WTC11 (cell line): ENCODE measurements at regions not wholly inside any gene's neighbourhood (a gene's known extent, or its start where the extent isn't known, plus 50 kb on each side); places are given as distances from the start of the nearest gene placed in this dataset.

Source experiments
- ATF2 ChIP-seq: sonication (generic); formaldehyde crosslinking; IDR thresholded peaks from 2 replicates; pipeline ENCODE4 v1.8.1; 2022; ENCODE audit warnings: low read depth, missing genetic modification reagents, borderline replicate concordance
- CREB1 ChIP-seq: sonication (generic); formaldehyde crosslinking; IDR thresholded peaks from 2 replicates; pipeline ENCODE4 v1.8.0; 2023; ENCODE audit warnings: mild to moderate bottlenecking, missing genetic modification reagents
- E2F5 ChIP-seq: sonication (generic); formaldehyde crosslinking; IDR thresholded peaks from 2 replicates; pipeline ENCODE4 v1.8.1; 2022; ENCODE audit warnings: mild to moderate bottlenecking, moderate library complexity, missing genetic modification reagents
- MYBL2 ChIP-seq: sonication (generic); formaldehyde crosslinking; IDR thresholded peaks from 2 replicates; pipeline ENCODE4 v1.8.1; 2023; ENCODE audit warnings: mild to moderate bottlenecking, moderate library complexity, missing genetic modification reagents
- NFYB ChIP-seq: sonication (generic); formaldehyde crosslinking; conservative IDR thresholded peaks from 2 replicates; pipeline ENCODE4 v1.8.0; 2022; ENCODE audit warnings: low read depth, missing genetic modification reagents
- PRRX2 ChIP-seq: fragments of 250-450 bp; sonication (Bioruptor Pico); IDR thresholded peaks from 2 replicates; pipeline ENCODE4 v1.8.0; 2021; ENCODE audit warnings: mild to moderate bottlenecking
- TEAD1 ChIP-seq: sonication (generic); formaldehyde crosslinking; IDR thresholded peaks from 2 replicates; pipeline ENCODE4 v1.8.0; 2022; ENCODE audit warnings: mild to moderate bottlenecking, missing genetic modification reagents
- USF1 ChIP-seq: sonication (generic); formaldehyde crosslinking; IDR thresholded peaks from 2 replicates; pipeline ENCODE4 v1.8.0; 2022; ENCODE audit warnings: mild to moderate bottlenecking, missing genetic modification reagents
- ZNF232 ChIP-seq: sonication (generic); formaldehyde crosslinking; IDR thresholded peaks from 2 replicates; pipeline ENCODE4 v1.8.0; 2022; ENCODE audit warnings: mild to moderate bottlenecking, missing genetic modification reagents
- TF ChIP-seq, protein P1 (sequence below): fragments of 200-600 bp; IDR thresholded peaks from 2 replicates; pipeline ENCODE4 v1.8.0; 2022; ENCODE audit warnings: antibody characterized with exemption
- TF ChIP-seq, protein P2 (sequence below): sonication (generic); formaldehyde crosslinking; IDR thresholded peaks from 2 replicates; pipeline ENCODE4 v1.8.1; 2022; ENCODE audit warnings: low read depth, mild to moderate bottlenecking, moderate library complexity, missing genetic modification reagents, borderline replicate concordance
- TF ChIP-seq, protein P3 (sequence below): sonication (generic); formaldehyde crosslinking; IDR thresholded peaks from 2 replicates; pipeline ENCODE4 v1.8.1; 2023; ENCODE audit warnings: mild to moderate bottlenecking, moderate library complexity, missing genetic modification reagents
- TF ChIP-seq, protein P4 (sequence below): sonication (generic); formaldehyde crosslinking; IDR thresholded peaks from 2 replicates; pipeline ENCODE4 v1.8.1; 2023; ENCODE audit warnings: mild to moderate bottlenecking, missing genetic modification reagents, moderate library complexity

DNA sequence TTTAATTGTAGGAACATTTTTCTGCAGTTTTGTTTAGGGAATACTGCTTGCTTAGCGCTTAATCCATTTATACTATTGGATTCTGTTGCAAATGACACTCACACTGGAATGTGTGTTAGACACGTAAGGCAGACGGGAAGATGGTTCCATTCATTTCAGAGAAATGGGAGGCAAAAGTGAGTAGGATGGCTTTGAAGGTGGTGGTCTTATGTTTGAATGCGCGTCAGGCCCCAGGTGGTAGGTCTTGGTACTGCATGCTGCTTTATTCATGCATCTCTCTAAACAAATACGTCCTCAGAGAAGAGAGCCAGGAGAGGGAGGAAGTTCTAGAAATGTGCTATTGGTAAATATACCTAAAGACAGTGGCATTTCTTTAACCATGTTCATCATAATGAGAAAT is 997.6 kb upstream of the RBFOX1 start:
- TF ChIP-seq, protein P1, sequence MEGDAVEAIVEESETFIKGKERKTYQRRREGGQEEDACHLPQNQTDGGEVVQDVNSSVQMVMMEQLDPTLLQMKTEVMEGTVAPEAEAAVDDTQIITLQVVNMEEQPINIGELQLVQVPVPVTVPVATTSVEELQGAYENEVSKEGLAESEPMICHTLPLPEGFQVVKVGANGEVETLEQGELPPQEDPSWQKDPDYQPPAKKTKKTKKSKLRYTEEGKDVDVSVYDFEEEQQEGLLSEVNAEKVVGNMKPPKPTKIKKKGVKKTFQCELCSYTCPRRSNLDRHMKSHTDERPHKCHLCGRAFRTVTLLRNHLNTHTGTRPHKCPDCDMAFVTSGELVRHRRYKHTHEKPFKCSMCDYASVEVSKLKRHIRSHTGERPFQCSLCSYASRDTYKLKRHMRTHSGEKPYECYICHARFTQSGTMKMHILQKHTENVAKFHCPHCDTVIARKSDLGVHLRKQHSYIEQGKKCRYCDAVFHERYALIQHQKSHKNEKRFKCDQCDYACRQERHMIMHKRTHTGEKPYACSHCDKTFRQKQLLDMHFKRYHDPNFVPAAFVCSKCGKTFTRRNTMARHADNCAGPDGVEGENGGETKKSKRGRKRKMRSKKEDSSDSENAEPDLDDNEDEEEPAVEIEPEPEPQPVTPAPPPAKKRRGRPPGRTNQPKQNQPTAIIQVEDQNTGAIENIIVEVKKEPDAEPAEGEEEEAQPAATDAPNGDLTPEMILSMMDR: peak; percentile 37
- TF ChIP-seq CREB1 (CRISPR knock-in tag) (no peak), ATF2 (CRISPR knock-in tag) (no peak), USF1 (no peak), E2F5 (CRISPR knock-in tag) (no peak), PRRX2 (CRISPR knock-in tag) (no peak), ZNF232 (CRISPR knock-in tag) (no peak), TEAD1 (CRISPR knock-in tag) (no peak), NFYB (no peak), MYBL2 (CRISPR knock-in tag) (no peak)
- TF ChIP-seq, protein P2, sequence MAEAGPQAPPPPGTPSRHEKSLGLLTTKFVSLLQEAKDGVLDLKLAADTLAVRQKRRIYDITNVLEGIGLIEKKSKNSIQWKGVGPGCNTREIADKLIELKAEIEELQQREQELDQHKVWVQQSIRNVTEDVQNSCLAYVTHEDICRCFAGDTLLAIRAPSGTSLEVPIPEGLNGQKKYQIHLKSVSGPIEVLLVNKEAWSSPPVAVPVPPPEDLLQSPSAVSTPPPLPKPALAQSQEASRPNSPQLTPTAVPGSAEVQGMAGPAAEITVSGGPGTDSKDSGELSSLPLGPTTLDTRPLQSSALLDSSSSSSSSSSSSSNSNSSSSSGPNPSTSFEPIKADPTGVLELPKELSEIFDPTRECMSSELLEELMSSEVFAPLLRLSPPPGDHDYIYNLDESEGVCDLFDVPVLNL (CRISPR knock-in tag): no peak
- TF ChIP-seq, protein P3, sequence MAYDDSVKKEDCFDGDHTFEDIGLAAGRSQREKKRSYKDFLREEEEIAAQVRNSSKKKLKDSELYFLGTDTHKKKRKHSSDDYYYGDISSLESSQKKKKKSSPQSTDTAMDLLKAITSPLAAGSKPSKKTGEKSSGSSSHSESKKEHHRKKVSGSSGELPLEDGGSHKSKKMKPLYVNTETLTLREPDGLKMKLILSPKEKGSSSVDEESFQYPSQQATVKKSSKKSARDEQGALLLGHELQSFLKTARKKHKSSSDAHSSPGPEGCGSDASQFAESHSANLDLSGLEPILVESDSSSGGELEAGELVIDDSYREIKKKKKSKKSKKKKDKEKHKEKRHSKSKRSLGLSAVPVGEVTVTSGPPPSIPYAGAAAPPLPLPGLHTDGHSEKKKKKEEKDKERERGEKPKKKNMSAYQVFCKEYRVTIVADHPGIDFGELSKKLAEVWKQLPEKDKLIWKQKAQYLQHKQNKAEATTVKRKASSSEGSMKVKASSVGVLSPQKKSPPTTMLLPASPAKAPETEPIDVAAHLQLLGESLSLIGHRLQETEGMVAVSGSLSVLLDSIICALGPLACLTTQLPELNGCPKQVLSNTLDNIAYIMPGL (CRISPR knock-in tag): no peak
- TF ChIP-seq, protein P4, sequence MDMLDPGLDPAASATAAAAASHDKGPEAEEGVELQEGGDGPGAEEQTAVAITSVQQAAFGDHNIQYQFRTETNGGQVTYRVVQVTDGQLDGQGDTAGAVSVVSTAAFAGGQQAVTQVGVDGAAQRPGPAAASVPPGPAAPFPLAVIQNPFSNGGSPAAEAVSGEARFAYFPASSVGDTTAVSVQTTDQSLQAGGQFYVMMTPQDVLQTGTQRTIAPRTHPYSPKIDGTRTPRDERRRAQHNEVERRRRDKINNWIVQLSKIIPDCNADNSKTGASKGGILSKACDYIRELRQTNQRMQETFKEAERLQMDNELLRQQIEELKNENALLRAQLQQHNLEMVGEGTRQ (CRISPR knock-in tag): no peak
